ENCODE measurements at regions not wholly inside any gene's neighbourhood (a gene's known extent, or its start where the extent isn't known, plus 50 kb on each side); places are given as distances from the start of the nearest gene placed in this dataset.
"Not testable (repeated sequence)": the region's sequence is repeated elsewhere in the genome, so short reads cannot be mapped to it uniquely, and the experiment has no call there.

- not testable (repeated sequence) for DNase-seq
Measured at GRCh38 chr5:67919532-67919931, 296.0 kb upstream of the PIK3R1 start.

DNA sequence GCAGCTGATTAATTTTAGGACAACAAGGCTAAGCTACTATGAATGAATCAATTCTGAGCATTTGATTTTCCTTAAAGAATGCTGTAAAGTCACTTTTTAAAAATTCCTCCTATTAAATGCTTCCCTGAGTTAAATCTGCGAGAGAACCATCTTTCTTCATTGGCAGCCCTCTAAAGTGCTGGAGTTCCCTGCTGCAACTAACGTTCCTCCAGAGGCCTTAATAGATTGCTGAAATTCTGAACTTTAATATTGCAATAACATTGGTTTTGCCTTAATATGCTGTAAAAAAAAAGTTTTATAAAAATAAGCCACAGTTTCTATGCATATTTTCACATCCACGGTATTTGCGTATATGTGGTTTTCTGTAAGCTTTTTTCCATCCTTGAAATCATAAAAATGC, 298.0 kb upstream of the PIK3R1 start:
- DNase-seq, result no peak

- DNase-seq, result no peak
Measured at GRCh38 chr5:67910546-67910945, 305.0 kb upstream of the PIK3R1 start.

- DNase-seq, result no peak
Measured at GRCh38 chr5:67908126-67908765, 307.3 kb upstream of the PIK3R1 start.

GRCh38 chr5:67904366-67904765, 311.2 kb upstream of the PIK3R1 start:
- no peak for DNase-seq

- DNase-seq, result no peak
Measured at GRCh38 chr5:67903656-67904055, 311.9 kb upstream of the PIK3R1 start.

- DNase-seq, result no peak
Measured at GRCh38 chr5:67903121-67903520, 312.4 kb upstream of the PIK3R1 start.

DNA sequence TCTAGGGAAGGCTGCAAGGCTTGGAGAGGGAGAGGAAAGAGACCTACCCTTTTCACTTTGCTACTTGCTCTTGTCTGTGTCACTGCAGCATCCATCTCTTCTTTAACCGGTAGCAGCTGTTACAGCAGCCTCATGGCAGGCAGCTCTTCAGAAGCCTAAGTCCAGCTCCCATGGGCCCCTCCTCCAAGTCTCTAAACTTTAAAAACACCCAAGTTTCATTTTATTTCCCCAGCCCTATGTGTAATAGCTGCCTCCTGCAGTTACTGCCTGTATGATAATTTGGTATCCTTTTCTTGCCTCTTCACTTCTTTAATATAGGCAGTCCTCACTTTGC, 313.1 kb upstream of the PIK3R1 start:
- DNase-seq, result no peak

DNA sequence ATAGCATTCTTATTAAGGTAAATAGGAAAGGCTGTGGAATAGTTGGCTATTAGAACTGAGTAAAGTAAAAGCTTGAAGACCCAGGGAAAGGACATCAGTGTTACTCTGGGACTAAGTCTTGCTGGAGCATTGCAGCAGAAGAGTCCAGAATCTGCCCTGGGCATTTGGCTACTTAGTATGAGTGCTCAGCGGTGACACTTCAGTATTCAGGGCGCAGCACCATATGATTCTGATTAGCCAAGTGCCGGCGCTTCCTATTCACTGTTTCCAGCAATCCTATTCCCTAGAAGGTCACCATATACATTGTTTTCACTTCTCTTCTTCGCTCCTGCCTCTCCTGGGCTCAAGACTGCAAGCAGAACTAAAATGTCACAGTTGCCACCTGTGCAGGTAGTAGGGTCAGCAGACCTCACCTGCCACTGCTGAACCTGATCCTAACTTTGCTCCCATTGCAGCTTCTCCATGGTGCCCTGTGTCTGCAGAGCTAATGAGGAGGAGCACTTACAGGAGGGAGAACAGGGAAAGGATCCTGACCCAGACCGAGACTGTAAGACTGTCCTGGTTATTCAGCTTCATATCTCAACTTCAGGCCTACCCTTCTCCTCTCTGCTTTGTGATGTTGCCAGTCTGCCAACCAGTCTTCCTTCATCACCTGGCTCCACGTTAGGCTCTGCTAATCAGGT, 313.6 kb upstream of the PIK3R1 start:
- no peak for DNase-seq

- no peak for DNase-seq
Measured at GRCh38 chr5:67900514-67900913, 315.0 kb upstream of the PIK3R1 start.

- DNase-seq, result no peak
Measured at GRCh38 chr5:67897980-67898379, 317.6 kb upstream of the PIK3R1 start.

- DNase-seq, result no peak
Measured at GRCh38 chr5:67897431-67897830, 318.1 kb upstream of the PIK3R1 start.

DNA sequence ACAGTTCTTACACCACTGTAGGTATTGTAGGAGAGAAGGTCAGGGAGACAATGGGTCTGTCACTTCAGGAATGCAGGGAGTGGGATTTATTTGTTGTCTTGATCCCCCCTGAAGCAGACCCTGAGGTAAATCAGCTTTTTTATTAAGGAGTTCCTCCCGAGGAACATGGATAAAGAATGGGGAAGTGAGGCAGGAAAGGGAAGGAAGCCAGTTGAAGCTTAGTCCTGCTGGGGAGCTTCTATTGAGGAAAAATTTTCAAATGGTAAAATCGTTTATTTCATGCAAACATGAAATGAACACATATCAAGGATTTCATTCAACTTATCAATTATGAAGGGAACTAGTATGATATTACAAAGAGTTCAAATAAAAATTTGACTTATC, 318.6 kb upstream of the PIK3R1 start:
- DNase-seq, result no peak

GRCh38 chr5:67896311-67896929, 319.1 kb upstream of the PIK3R1 start:
- DNase-seq, result no peak

DNA sequence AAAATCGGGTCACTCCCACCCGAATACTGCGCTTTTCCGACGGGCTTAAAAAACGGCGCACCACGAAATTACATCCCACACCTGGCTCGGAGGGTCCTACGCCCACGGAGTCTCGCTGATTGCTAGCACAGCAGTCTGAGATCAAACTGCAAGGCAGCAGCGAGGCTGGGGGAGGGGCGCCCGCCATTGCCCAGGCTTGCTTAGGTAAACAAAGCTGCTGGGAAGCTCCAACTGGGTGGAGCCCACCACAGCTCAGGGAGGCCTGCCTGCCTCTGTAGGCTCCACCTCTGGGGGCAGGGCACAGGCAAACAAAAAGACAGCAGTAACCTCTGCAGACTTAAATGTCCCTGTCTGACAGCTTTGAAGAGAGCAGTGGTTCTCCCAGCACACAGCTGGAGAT, 325.7 kb upstream of the PIK3R1 start:
- DNase-seq, result not testable (repeated sequence)

DNA sequence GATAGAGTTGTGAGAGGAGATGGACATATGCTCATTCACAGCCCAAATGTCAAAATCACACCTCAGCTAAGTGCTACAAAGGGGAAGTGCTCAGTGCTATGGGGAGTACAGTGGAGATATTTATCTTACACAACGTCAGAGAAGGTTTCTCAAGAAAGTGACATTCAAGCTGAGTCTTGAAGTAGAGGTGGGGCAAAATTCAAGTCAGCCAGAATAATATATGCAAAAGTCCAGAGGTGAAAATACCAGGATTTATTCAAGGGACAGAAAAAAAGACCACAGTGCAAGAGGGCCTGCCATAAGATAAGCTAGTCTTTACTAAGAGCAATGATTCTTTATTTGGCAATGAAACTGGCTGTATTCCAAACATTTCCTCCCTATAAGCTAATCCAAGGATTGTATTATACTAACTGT, 327.8 kb upstream of the PIK3R1 start:
- no peak for DNase-seq

DNA sequence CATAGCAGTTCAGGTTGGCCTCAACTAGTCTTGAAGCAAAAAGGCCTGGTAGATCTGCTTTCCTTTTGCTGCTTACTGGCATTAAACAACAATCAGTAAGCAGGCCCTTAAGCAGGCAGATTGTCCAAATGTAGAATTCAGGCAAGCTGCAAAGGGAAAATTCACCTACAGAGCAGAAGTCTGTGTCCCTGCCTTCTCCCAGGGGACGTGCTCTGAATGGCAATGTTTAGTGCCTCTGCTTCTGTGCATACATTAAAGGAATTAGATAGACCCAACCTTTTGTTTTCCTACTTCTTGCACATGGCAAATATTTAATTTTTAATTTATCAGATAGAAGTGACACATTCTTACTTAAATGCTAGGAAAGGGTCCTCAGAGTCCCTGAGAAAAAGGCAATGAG, 328.8 kb upstream of the PIK3R1 start:
- no peak for DNase-seq

- DNase-seq, result no peak
Measured at GRCh38 chr5:67880876-67881275, 334.7 kb upstream of the PIK3R1 start.

GRCh38 chr5:67880511-67880805, 335.1 kb upstream of the PIK3R1 start:
- DNase-seq, result no peak

- no peak for DNase-seq
Measured at GRCh38 chr5:67879620-67880510, 335.7 kb upstream of the PIK3R1 start.

GRCh38 chr5:67878933-67879332, 336.6 kb upstream of the PIK3R1 start:
- DNase-seq, result no peak

DNA sequence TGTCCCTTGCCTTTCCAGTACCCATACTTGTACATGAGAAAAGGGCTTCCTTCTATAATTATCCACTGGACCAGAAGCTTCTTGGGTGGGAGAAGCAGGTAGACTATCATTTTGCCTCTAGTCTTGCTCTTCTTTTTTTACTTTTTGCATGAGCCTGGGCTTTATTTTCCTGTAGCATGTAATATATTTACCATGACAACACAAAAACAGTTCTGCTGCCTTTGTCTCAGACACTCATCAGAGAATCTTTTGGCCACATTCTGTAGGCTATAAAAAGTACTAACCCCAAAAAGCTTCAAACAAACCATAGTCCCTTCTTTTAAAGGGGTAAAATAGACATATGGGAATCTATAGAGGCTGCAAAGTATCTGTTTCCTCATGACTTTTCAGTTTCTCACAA, 339.2 kb upstream of the PIK3R1 start:
- DNase-seq, result no peak

DNA sequence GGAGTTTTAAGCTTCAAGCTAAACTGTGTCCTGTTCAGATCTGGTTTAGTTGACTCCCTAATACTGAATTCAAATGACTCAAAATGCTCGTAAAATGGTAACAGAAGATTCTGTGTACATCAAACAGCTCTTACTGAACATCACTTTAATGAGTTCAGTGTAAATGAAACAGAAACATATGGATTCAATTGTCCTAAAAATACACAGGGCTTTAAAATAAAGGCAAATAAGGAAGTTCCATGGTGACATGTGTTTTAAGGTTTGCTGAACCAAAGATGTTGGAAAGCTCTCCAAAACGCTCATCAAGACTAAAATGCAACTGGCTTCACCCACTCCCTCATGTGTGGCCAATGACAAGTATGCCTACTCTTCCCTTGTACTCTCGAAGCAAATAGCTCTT, 340.0 kb upstream of the PIK3R1 start:
- no peak for DNase-seq

GRCh38 chr5:67873935-67874334, 341.6 kb upstream of the PIK3R1 start:
- DNase-seq, result no peak
